Inflammatory macrophage treated with lipopolysaccharide for 4 hours (primary cell): ENCODE measurements at regions not wholly inside any gene's neighbourhood (a gene's known extent, or its start where the extent isn't known, plus 50 kb on each side); places are given as distances from the start of the nearest gene placed in this dataset.

Experiments used
- DNase-seq: peaks from one replicate; pipeline ENCODE4 v3.0.0-alpha.2; 2020

DNA sequence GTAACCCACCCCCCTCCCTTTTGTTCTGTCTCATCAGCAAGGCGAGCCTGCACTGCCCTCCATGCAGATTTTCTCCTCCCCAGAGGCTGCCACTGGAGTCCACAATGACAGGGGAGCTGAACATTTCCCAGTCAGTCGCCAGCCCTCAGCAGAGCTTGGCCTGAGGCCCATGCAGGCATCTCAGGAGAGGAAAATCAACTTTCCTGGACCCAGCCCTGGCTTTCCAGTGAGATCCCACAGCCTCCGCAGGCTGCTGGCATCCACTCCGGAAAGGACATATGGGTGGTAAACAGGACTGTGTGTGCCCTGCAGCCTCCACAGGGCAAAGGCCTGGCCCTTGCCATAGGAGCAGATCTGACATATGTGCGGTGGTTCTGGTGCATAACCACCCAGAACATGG lies 253.8 kb downstream of the TNS1 start:
- DNase-seq = no peak

DNA sequence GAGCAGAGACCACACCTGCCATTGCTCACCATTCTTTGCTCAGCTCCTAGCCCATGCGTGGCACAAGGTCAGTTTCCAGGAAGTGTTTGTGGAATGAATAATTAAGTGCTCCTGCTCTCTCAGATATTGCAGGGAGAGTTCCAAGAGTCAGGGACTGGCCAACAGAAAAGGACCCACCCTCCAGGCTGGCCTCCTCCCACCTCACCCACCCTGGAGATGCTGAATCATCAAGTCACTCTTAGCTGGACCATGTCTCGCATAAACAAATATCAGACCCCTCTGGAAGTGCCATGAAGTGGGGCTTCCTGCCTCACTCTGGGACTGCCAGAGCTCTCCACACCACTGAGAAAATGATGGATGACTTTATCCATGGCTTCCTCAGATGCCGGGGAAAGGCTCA lies 256.0 kb downstream of the TNS1 start:
- DNase-seq = no peak

DNA sequence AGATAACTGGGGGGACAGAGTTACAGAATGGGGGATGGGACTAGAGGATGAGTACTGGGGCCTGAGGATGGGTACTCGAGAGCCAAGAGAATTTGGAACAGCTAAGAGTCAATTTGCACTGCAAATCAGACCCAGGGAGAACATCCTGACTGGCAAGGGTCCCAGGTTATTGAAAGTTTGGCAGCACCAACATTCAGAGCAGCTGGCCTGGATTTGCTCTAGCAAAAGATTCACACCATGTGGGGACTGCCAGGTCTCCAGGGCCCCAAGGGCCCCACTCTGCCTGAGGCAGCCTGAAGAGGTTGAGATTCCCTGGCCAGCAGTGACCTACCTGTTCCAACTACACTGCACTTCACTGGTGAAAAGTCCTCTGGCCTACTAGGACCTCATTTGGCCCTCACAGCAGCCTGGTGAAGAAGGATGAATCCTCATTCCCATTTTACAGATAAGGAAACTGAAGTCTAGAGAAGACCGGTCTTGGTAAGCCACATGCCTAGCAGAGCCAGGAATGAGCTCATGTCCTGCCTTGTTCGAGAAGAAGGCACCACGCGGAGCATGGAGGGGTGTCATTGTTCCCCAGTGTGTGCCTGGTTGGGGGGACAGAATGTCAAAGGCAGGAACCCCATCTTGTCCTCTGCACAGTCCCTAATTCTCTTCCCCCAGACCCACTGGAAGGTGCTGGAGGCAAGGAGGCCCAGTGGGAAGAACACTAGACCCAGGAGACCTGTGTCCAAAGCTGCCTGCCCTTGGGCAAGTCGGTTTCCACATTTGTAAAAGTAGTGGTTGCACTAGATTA lies 258.6 kb downstream of the TNS1 start:
- DNase-seq = no peak

GRCh38 chr2:217743407-217743806 lies 259.4 kb downstream of the TNS1 start:
- no peak for DNase-seq

GRCh38 chr2:217742841-217743240 lies 260.0 kb downstream of the TNS1 start:
- peak; percentile 77 for DNase-seq

DNA sequence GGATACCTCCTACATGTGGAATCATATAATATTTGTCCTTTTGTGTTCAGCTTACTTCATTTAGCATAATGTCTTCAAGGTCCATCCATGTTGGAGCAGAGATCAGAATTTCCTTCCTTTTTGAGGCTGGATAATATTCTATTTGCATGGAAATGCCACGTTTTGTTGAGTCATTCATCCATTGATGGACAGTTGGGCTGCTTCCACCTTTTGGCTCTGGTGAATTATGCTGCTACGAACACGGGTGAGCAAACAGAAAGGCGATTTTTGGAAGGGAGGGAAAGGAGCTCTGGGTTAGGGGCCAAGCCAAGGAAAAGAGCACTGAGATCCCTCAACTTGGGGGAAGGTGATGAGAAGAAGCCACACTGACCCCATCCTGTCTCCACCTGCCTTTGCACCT lies 260.5 kb downstream of the TNS1 start:
- no peak for DNase-seq

DNA sequence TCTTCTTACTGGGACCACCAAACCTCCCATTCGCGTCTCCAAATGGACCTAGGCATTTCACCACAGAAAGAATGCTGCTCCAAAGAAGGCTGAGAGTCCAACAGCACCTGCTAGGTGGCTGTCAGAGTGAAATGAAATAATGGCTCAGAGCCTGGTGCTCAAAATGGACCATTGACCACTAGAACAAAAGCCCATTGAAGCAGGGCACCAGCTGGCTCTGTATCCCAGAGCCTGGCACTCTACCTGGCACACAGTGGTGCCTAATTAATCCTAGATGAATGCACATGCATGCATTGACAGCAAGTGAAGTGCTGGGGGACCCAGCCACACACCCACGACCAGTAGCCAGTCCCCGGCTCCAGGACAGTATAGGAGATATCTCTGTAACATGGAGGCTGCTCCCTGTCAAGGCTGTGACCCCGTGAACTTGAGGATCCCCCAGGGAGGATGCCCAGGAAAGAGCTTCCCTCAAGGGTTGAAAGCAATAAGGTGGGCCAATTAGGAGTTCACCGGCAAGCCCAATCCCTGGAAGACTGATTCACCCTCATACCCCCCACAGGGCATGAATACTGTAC lies 261.3 kb downstream of the TNS1 start:
- no peak for DNase-seq

GRCh38 chr2:217740756-217741155 lies 262.0 kb downstream of the TNS1 start:
- DNase-seq = no peak

- DNase-seq = no peak
Observed at GRCh38 chr2:217740178-217740577, 262.6 kb downstream of the TNS1 start.

GRCh38 chr2:217739741-217740140 lies 263.1 kb downstream of the TNS1 start:
- DNase-seq = no peak

DNA sequence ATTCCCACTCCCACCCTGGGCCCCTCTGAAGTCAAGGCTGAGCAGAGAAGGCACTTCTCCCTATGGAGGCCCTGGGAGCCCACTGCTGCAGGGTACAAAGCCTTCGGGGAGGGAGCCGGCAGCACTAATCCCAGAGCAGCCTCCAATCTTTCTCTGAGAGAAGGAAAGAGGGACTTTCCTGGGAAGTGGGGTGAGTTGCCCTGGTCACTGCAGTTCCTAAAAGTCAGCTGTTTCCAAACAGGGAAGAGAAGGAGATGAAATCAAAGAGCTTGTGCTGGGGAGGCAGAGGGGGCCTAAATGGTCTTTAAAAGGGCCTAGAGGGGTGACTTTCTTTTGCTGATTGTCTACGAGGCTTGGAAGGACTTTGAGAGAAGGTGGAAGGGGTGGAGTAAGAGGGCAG lies 264.7 kb downstream of the TNS1 start:
- no peak for DNase-seq

DNA sequence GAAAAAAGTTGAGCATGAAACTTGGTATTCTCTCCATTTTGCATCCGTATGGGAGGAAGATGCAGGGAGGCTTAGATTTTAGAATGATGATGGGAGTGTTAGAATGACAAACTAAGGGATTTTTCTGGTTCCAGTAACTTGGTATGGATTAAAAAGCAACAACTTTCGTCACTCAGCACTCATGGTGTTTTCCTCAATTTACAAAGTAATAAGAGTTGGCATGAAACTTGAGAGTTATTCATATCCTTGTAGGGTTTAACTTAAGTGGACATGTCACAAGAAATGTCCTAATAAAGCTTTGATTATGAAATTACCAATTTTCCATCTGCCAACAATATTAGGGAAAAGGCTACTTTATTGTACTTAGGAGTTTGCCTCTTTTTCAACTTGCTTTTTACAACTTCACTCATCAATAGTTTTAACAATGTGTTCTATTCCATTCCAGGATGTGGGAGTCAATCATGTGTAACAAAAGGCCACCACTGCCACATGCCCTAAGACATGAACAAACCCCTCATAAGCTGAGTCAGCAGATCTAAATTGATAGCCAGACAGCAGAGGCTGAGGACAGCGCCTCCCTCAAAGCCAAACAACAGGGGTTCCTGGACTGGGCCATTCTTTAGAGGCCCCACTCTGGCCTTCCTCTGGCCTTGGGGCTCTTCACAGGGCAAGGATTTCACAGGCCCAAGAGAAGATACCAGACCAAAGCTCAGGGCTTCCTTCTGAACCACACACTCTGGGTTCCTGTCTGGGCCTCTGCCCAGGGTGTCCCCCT lies 265.8 kb downstream of the TNS1 start:
- DNase-seq = peak; percentile 32

DNA sequence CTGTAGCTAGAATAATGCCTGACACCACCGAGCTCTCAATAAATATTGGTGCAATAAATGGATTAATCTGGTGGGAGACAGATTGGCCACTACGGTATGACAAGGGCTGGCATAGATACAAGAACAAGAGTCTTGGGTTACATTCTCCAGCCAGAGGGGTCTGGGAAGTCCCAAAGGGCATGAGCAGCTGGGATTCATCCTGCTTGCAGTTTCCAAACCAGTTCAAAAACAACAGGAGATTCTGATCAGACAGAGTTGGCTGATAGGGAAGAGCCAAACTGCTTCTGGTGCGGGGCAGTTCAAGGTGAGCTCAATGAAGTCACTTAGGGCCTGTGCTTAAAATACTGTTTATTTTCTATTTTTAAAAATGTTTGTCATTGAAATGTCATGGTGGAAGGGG lies 266.9 kb downstream of the TNS1 start:
- no peak for DNase-seq

GRCh38 chr2:217735034-217735433 lies 267.8 kb downstream of the TNS1 start:
- no peak for DNase-seq

- DNase-seq = no peak
Observed at GRCh38 chr2:217733461-217733860, 269.3 kb downstream of the TNS1 start.

DNA sequence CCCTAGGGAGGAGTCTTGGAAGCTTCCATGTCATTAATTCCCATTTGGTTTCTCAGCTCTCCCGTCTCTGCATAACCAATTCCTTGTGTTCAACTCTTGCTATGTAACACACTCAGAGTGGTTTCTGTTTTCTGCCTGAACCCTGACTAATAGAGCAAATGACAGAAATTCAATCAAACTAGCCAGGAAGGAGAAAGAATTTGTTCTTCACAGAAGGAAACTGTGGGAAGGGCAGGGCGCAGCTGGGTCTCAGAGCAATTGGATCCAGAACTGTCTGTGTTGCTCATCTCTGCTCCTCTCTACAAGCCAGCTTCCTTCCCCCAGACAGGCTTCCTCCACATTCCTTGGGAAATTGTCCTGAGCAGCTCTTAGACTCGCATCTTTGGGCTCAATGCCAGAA lies 269.8 kb downstream of the TNS1 start:
- no peak for DNase-seq

- no peak for DNase-seq
Observed at GRCh38 chr2:217731805-217732204, 271.0 kb downstream of the TNS1 start.

DNA sequence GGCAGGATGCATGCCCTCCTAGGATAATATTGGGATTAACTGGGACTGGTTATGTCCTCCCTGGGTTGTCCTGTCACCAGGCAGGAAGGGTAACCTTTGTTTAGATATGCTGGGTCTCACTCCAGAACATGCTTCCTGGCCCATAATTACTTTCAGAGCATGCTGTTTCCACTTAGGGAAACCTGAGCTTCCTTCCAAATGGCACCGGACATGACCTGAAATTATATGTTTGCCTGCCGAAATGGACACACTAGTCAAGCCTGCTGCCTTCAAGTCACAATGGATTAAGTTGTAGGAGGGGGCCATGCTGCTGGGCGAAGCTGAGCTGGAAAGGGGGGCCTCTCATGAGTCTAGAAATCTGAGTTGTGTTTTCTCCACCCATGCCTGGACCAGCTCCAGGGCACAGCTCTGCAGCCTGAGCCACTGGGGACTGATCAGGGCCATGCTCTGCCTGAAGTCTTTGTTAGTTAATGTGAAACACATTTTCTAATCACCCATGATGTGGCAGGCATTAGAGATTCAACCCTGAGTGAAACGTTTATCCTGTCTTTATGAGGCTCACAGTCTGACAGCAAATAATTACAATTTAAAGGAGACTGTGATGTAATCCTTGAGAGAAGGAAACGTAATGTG lies 273.3 kb downstream of the TNS1 start:
- no peak for DNase-seq

DNA sequence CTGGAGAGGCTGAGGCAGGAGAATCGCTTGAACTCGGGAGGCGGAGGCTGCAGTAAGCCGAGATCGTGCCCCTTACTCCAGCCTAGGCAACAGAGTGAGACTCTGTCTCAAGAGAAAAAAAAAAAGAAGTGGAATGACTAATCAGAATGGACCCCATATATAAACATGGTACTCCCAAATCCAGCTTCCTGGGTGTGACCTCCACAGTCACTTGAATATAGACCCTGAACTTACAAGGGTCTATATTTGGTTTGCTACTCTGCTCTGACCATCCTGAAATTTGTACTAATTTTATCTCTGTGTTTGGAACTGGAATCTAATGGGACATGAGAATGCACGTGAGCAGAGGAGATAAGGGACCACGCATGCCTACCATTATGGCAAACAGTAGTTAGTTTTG lies 275.0 kb downstream of the TNS1 start:
- DNase-seq = no peak

- DNase-seq = no peak
Observed at GRCh38 chr2:217725409-217725808, 277.4 kb downstream of the TNS1 start.

DNA sequence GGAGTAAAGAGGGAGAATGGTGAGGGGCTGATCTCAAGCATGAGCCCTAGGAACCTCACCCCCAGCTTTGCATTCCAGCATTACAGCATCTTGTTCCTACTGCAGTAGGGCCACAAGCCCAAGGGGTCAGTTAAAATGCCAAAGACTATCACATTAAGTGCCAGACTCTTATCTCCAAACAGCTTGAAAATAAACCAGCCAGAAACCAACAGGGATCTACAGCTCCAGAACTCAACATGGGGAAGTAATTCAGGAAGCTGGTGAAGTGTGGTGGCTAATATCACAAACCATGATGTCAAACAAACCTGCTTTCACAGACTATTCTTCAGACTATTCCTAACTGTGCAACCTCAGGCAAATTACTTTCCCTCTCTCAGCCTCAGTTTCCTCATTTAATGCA lies 278.3 kb downstream of the TNS1 start:
- DNase-seq = no peak

GRCh38 chr2:217723981-217724380 lies 278.8 kb downstream of the TNS1 start:
- DNase-seq = no peak

GRCh38 chr2:217722883-217723472 lies 279.8 kb downstream of the TNS1 start:
- DNase-seq = no peak
